Astrocyte of the spinal cord (primary cell): ENCODE measurements at regions not wholly inside any gene's neighbourhood (a gene's known extent, or its start where the extent isn't known, plus 50 kb on each side); places are given as distances from the start of the nearest gene placed in this dataset.

ENCODE experiments used
- DNase-seq: peaks from one replicate; pipeline ENCODE4 v3.0.0; 2011; ENCODE audit warnings: low read depth, low spot score
- H3K4me3 ChIP-seq: 2 replicates; pipeline ENCODE4 v1.5.1; 2011; ENCODE audit warnings: low read depth, mild to moderate bottlenecking, low read length, moderate library complexity
- CTCF ChIP-seq: IDR thresholded peaks from 2 replicates; pipeline ENCODE4 v1.5.1; 2012; ENCODE audit warnings: low read depth, mild to moderate bottlenecking, low read length, inconsistent platforms
- in situ Hi-C: cut with HindIII; loops from 2 replicates; pipeline ENCODE4 v1.10.0; 2017; ENCODE audit warnings: low sequenced_read_pairs

DNA sequence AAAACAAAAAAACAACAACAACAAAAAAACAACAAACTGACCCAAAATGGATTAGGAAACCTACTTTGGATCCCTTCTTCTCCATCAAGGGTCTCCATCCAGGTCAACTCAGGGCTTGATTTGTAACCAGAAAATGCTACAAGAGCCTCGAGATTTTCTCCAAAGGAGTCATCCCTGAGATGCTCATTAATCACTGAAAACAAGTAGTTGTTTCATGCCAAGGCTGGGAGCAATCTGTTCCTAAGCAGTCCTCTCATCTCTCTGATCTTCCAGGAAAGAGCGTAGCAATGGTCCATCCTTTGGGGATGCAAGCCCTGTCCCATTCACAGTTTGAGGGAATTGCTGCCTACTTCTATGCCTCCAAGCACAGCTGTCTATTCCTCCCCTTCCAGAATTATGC lies 203.0 kb upstream of the MAP3K1 start:
- no peak for TF ChIP-seq CTCF
- DNase-seq = no peak
- no peak overlapping the region for H3K4me3 ChIP-seq
- in situ Hi-C loops = no loop called here

DNA sequence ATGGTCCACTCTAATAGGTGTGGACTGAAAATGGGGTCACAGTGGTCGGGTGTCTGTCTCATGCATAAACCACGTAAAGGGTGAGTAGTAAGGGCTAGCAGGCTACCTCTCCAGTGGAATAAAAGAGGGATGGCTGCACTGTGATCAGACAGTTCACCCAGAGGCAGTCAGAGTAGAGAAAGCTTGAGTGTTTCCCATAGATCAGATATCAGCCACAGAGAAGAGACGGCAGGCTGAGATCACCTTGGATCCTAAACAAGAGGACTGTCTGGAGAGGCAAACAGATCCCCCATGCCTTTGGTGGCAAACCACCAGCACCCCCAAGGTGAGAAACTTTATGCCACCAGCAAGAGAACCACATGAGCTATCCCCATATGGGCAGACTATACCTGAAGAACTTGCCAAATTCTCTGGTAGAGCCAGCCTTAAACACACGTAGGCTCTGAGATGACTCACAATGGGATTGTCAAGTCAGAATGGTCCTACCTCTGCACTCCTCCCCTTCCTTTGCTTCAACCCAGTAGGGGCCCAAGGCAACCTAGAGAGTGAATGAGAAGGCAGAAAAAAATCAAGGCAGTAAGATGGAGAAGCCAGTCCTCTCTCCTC lies 205.2 kb upstream of the MAP3K1 start:
- no peak for TF ChIP-seq CTCF
- in situ Hi-C loops = no loop called here
- H3K4me3 ChIP-seq = no peak overlapping the region
- DNase-seq = no peak

DNA sequence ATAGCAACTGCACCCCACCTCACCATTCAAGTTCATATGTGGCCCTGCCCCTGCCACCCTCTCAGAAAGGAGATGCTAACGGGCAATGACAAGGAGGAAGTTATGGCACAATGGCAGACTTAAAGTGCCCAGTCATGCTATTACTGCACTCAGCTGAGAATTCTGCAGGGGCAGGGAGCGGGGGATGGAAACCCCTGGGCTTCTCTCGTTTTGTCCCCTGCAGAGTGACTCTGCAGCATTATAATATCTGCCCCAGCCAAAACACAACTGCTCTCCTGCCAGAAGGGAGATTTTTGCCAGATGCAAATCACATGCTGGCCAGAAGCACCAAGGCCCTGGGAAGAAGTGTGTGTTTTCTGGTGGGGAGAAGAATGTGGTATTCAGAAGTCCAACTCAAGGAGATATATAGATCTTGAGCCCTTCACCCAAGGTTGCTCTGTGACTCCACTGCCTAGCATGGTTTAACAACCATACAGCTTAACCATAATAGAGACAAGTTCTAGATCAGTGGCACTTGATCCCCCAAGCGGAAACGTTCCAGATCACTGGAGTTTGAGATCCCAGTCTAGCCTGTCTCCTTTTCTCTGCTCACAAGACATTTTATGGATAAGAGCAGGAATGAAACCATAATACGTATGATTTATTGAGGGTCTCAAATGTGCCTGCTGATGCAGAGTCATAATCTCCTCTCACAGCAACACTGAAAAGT lies 207.0 kb upstream of the MAP3K1 start:
- no peak for TF ChIP-seq CTCF
- DNase-seq = no peak
- in situ Hi-C loops = no loop called here
- no peak overlapping the region for H3K4me3 ChIP-seq

GRCh38 chr5:56607551-56607950 lies 207.8 kb upstream of the MAP3K1 start:
- DNase-seq = no peak
- TF ChIP-seq CTCF = no peak
- H3K4me3 ChIP-seq = no peak overlapping the region
- in situ Hi-C loops = no loop called here

DNA sequence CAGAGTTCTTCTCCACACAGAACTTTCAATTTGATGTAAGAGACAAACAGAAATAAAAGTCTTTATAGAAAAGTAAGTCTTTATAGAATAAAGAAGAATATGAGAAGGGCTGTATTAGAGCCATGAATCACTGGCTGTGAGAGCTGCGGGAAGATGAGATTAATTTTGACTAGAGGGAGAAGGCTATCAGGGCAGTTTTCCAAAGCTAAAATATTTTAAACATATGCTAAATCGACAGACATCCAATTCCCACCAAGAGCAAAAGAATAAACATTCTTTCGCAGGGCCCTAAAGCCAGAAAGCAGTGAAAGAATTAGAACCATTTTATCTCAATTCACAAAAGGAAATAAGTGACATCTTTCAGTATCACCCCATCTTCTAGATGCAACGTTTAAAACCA lies 208.3 kb upstream of the MAP3K1 start:
- no peak for TF ChIP-seq CTCF

DNA sequence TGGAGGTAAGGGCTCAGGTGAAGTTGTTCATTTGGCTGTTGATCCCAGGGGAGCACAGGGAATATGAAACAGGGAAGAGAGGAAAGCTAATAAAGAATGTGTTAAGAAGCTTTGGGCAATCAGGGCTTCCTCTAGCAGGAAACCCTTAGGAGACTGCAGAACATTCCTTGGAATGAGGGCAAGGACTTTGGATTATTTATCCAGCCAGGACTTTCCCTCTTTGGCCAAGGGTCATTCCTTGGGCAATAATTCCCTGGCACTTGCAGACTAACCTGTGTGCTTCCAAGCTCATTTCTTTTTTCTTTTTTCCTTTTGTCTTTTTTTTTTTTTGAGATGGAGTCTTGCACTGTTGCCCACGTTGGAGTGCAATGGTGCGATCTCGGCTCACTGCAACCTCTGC lies 209.2 kb upstream of the MAP3K1 start:
- DNase-seq = no peak
- in situ Hi-C loops = no loop called here
- no peak for TF ChIP-seq CTCF
- no peak overlapping the region for H3K4me3 ChIP-seq

More for the DNA sequence above, 208.3 kb upstream of the MAP3K1 start:
- no peak for DNase-seq
- no peak overlapping the region for H3K4me3 ChIP-seq
- in situ Hi-C loops = no loop called here
